ENCODE measurements at regions not wholly inside any gene's neighbourhood (a gene's known extent, or its start where the extent isn't known, plus 50 kb on each side); places are given as distances from the start of the nearest gene placed in this dataset.

DNA sequence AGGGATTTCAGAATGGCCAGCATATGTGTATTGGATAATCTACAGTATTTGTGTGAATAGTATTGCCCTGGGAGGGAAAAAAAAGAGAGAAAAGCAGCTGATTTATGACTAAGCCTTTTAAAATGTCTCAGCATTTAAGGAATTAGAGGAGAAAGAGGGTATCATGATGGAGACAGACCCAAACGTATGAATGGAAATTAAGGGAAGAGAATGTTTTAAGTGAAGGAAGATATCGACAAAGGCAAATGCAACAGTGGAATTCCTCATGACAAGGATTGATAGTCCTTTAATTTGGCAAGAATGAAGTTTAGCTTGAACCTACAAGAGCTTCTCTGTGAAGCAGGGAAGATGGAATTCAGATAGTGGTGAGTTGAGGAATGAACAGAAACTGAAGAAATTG lies 367.3 kb upstream of the POU3F2 start:
- no peak overlapping the region for H3K4me3 ChIP-seq (ENCODE audit: low read depth, low read length)
- TF ChIP-seq, protein P1, sequence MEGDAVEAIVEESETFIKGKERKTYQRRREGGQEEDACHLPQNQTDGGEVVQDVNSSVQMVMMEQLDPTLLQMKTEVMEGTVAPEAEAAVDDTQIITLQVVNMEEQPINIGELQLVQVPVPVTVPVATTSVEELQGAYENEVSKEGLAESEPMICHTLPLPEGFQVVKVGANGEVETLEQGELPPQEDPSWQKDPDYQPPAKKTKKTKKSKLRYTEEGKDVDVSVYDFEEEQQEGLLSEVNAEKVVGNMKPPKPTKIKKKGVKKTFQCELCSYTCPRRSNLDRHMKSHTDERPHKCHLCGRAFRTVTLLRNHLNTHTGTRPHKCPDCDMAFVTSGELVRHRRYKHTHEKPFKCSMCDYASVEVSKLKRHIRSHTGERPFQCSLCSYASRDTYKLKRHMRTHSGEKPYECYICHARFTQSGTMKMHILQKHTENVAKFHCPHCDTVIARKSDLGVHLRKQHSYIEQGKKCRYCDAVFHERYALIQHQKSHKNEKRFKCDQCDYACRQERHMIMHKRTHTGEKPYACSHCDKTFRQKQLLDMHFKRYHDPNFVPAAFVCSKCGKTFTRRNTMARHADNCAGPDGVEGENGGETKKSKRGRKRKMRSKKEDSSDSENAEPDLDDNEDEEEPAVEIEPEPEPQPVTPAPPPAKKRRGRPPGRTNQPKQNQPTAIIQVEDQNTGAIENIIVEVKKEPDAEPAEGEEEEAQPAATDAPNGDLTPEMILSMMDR (IDR thresholded peaks at IDR 0.05; ENCODE audit: low read depth, low read length) = no peak

DNA sequence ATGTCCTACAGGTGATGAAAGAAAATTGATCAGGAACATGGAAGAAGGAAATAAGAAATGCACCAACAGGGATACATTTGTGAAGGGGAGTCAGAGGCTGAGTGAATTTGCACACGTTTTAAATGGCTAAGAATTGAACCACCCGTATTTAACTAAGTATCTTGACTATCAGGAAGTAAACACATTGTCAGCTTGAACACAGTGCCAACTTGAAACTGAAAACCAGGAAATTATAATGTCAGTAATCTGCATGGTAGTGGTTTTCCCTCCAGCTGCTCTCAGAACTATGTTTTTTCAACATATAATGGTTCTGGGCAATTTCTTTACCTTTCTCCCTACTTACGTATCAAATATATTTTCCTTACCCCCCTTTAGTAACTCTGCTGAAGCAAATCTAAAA lies 366.5 kb upstream of the POU3F2 start:
- no peak overlapping the region for H3K4me3 ChIP-seq (ENCODE audit: low read depth, low read length)
- TF ChIP-seq, protein P1 (IDR thresholded peaks at IDR 0.05; ENCODE audit: low read depth, low read length) = no peak

DNA sequence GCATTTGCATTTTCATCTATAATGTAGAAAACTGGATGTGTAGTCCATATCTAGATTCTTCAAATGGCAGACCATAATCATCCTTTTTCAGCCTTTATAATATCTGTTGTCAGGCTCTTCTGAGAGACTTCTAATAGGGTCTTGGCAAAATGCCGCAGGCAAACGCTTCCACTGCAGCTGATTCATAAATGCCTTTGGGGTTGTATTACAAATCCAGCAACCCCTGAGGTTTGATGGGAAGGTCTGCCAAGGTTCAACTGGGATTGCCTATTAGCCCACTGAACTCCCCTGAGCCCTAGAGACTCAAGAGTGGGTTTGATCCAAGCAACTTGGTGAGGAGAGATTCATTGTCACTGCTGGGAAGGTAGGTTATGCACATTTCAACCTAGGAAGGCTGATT lies 365.2 kb upstream of the POU3F2 start:
- no peak overlapping the region for H3K4me3 ChIP-seq (ENCODE audit: low read depth, low read length)
- TF ChIP-seq, protein P1 (IDR thresholded peaks at IDR 0.05; ENCODE audit: low read depth, low read length) = no peak

DNA sequence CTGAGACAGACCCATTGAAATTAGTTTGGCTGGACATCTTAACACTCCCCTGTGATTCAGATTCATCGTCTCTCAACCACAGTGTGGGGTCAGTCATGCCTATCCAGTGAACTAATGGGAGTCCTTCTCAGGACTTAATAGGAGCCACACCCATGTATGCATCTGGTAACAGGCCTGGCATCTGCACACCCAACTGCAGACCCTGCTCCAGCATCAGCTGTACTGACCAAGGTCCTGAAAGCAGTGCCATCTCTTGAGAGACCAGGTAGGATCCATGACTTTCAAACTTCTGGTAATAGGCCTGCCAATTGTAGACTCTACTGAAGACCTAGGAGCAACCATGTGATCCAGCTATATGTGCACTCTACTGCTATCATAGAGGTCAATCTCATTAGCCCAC lies 363.6 kb upstream of the POU3F2 start:
- TF ChIP-seq, protein P1 (IDR thresholded peaks at IDR 0.05; ENCODE audit: low read depth, low read length) = no peak
- no peak overlapping the region for H3K4me3 ChIP-seq (ENCODE audit: low read depth, low read length)

DNA sequence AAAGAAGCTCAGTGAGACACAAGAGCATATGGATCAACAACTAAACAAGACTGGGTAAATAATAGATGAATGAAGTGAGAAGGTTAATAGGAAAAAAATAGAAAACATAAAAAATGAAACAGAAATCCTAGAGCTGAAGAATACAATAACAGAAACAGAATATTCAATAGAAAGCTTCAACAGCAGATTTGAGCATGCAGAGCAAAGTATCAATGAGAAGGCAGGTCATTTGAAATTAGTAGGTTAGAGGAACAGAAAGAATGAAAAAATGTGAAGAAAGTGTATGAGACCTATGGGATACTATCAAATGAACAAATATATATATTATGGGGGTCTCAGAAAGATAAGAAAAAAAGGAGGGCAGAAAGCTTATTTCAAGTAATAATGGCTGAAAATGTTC lies 362.9 kb upstream of the POU3F2 start:
- H3K4me3 ChIP-seq (ENCODE audit: low read depth, low read length) = no peak overlapping the region
- TF ChIP-seq, protein P1 (IDR thresholded peaks at IDR 0.05; ENCODE audit: low read depth, low read length) = no peak

DNA sequence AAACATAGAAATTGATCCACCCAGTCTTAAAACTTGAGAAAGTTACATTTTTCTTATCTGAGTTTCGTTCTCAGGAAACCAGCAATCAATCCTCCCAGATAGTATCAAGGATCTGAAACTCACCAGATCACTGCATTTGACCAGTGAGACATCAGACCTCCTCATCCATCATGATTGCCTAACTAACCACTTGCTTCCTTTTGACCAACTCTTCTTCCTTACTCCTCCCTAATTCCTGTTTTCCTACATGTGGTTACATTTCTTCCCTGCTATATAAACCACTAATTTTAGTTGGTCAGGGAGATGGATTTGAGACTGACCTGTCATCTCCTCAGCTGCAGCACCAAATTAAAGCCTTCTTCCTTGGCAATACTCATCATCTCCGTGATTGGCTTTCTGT lies 357.1 kb upstream of the POU3F2 start:
- no peak overlapping the region for H3K4me3 ChIP-seq (ENCODE audit: low read depth, low read length)
- TF ChIP-seq, protein P1 (IDR thresholded peaks at IDR 0.05; ENCODE audit: low read depth, low read length) = no peak

DNA sequence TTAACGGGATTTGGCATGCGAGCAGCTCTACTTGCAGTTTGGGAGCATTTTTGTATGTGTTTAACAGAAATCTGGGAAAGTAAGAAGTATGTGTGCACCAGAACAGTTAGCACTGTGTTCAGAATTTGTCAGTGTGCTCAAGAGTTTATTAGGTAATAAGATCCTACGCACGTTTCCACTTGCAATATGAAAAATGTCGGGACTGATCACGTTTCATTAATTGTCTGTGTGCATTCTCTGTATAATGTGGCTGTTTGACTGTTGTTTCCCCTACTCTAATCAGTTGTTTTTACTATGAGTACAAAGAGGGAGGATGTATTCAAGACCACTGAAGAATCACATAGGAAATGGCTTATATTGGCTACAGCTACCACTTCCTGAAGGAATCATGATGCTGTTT lies 349.7 kb upstream of the POU3F2 start:
- no peak overlapping the region for H3K4me3 ChIP-seq (ENCODE audit: low read depth, low read length)
- TF ChIP-seq, protein P1 (IDR thresholded peaks at IDR 0.05; ENCODE audit: low read depth, low read length) = no peak

All from WI38 (cell line).